SK-N-SH (cell line): ENCODE measurements at regions not wholly inside any gene's neighbourhood (a gene's known extent, or its start where the extent isn't known, plus 50 kb on each side); places are given as distances from the start of the nearest gene placed in this dataset.

Source experiments
- CTCF ChIP-seq: fragments of 200-600 bp; sonication (generic); IDR thresholded peaks from 2 replicates; pipeline ENCODE4 v1.6.1; 2017; ENCODE audit warnings: antibody characterized with exemption, mild to moderate bottlenecking, moderate library complexity
- EP300 ChIP-seq, 2 experiments: IDR thresholded peaks; 2 replicates each; pipeline versions ENCODE4 v1.4.0 to v1.6.1; 2012; ENCODE audit warnings: borderline replicate concordance in 1 of 2, low read depth in 1 of 2, low read length in 1 of 2
- FOSL2 ChIP-seq: IDR thresholded peaks from 2 replicates; pipeline ENCODE4 v1.4.0; 2012; ENCODE audit warnings: low read depth, mild to moderate bottlenecking, moderate library complexity, borderline replicate concordance
- GATA2 ChIP-seq: sonication (generic); formaldehyde crosslinking; IDR thresholded peaks from 2 replicates; pipeline ENCODE4 v1.5.0; 2020; ENCODE audit warnings: mild to moderate bottlenecking, missing genetic modification reagents
- RAD21 ChIP-seq: IDR thresholded peaks from 2 replicates; pipeline ENCODE4 v1.6.1; 2012; ENCODE audit warnings: mild to moderate bottlenecking, low read length
- TAF1 ChIP-seq: IDR thresholded peaks from 2 replicates; pipeline ENCODE4 v1.6.1; 2012; ENCODE audit warnings: low read depth, mild to moderate bottlenecking, low read length, moderate library complexity, borderline replicate concordance
- YY1 ChIP-seq: IDR thresholded peaks from 2 replicates; pipeline ENCODE4 v1.4.0; 2012; ENCODE audit warnings: low read depth, mild to moderate bottlenecking

GRCh38 chr14:85907536-85907935, 377.6 kb downstream of the FLRT2 start:
- TF ChIP-seq GATA2 (no peak), RAD21 (no peak), CTCF (no peak), FOSL2 (no peak), YY1 (no peak), TAF1 (no peak), EP300 (IDR thresholded peaks at IDR 0.05; ENCODE audit: borderline replicate concordance in 1 of 2, low read depth in 1 of 2, low read length in 1 of 2) (no peak)
